H9 (cell line): ENCODE measurements at regions not wholly inside any gene's neighbourhood (a gene's known extent, or its start where the extent isn't known, plus 50 kb on each side); places are given as distances from the start of the nearest gene placed in this dataset.

Source experiments
- DNase-seq: peaks from one replicate; pipeline ENCODE4 v3.0.0-alpha.2; 2017
- H2AFZ ChIP-seq: one replicate; pipeline ENCODE4 v1.6.1; 2013; ENCODE audit warnings: mild to moderate bottlenecking, low read length, control low read depth, moderate library complexity
- H2AK5ac ChIP-seq: 2 replicates; pipeline ENCODE4 v1.6.1; 2013; ENCODE audit warnings: low read length, control low read depth, mixed read lengths; ENCODE audit not compliant: insufficient read length
- H2BK120ac ChIP-seq: one replicate; pipeline ENCODE4 v1.6.1; 2013; ENCODE audit warnings: low read depth, mild to moderate bottlenecking, low read length, control low read depth, inconsistent platforms; ENCODE audit not compliant: poor library complexity, severe bottlenecking
- H2BK12ac ChIP-seq: 2 replicates; pipeline ENCODE4 v1.6.1; 2013; ENCODE audit warnings: low read length, control low read depth, mixed read lengths, low read depth; ENCODE audit not compliant: insufficient read length
- H2BK15ac ChIP-seq: 2 replicates; pipeline ENCODE4 v1.6.1; 2013; ENCODE audit warnings: low read depth, low read length, control low read depth
- H2BK20ac ChIP-seq: one replicate; pipeline ENCODE4 v1.6.1; 2013; ENCODE audit warnings: low read depth, mild to moderate bottlenecking, low read length, control low read depth, inconsistent platforms; ENCODE audit not compliant: poor library complexity, severe bottlenecking
- H2BK5ac ChIP-seq: 2 replicates; pipeline ENCODE4 v1.6.1; 2013; ENCODE audit warnings: low read length, control low read depth, mixed read lengths; ENCODE audit not compliant: insufficient read length
- H3K14ac ChIP-seq: 2 replicates; pipeline ENCODE4 v1.6.1; 2013; ENCODE audit warnings: low read length, control low read depth; ENCODE audit not compliant: insufficient read depth
- H3K18ac ChIP-seq: 2 replicates; pipeline ENCODE4 v1.6.1; 2013; ENCODE audit warnings: low read depth, mild to moderate bottlenecking, mixed read lengths, low read length, control low read depth; ENCODE audit not compliant: insufficient read length
- H3K23ac ChIP-seq: 2 replicates; pipeline ENCODE4 v1.6.1; 2013; ENCODE audit warnings: low read length, control low read depth, mixed read lengths, low read depth; ENCODE audit not compliant: insufficient read length
- H3K23me2 ChIP-seq: 2 replicates; pipeline ENCODE4 v1.6.1; 2013; ENCODE audit warnings: low read depth, mild to moderate bottlenecking, mixed read lengths, low read length, control low read depth; ENCODE audit not compliant: insufficient read length, poor library complexity, severe bottlenecking
- H3K27ac ChIP-seq: 2 replicates; pipeline ENCODE4 v1.5.1; 2013; ENCODE audit warnings: low read length, control low read depth, mixed read lengths, low read depth; ENCODE audit not compliant: insufficient read length
- H3K27me3 ChIP-seq: 2 replicates; pipeline ENCODE4 v1.6.1; 2013; ENCODE audit warnings: low read length, control low read depth, inconsistent platforms; ENCODE audit not compliant: insufficient read depth
- H3K4ac ChIP-seq: 2 replicates; pipeline ENCODE4 v1.6.1; 2013; ENCODE audit warnings: low read depth, mild to moderate bottlenecking, control low read depth, inconsistent platforms, low read length, moderate library complexity
- H3K4me1 ChIP-seq: 2 replicates; pipeline ENCODE4 v1.6.1; 2013; ENCODE audit warnings: low read length, control low read depth, inconsistent platforms; ENCODE audit not compliant: insufficient read depth
- H3K4me2 ChIP-seq: 2 replicates; pipeline ENCODE4 v1.6.1; 2013; ENCODE audit warnings: low read length, control low read depth, mixed read lengths; ENCODE audit not compliant: insufficient read length, insufficient read depth
- H3K56ac ChIP-seq: 2 replicates; pipeline ENCODE4 v1.6.1; 2013; ENCODE audit warnings: low read depth, mild to moderate bottlenecking, mixed read lengths, low read length, control low read depth; ENCODE audit not compliant: insufficient read length
- H3K79me1 ChIP-seq: 2 replicates; pipeline ENCODE4 v1.6.1; 2013; ENCODE audit warnings: low read depth, mild to moderate bottlenecking, moderate library complexity, low read length, control low read depth, inconsistent platforms; ENCODE audit not compliant: insufficient read depth, poor library complexity, severe bottlenecking
- H3K79me2 ChIP-seq: 2 replicates; pipeline ENCODE4 v1.6.1; 2013; ENCODE audit warnings: low read length, control low read depth, inconsistent platforms; ENCODE audit not compliant: insufficient read depth
- H3K9ac ChIP-seq: 2 replicates; pipeline ENCODE4 v1.6.1; 2013; ENCODE audit warnings: low read length, control low read depth, mixed read lengths; ENCODE audit not compliant: insufficient read length; ENCODE audit errors: extremely low read depth
- H3K9me3 ChIP-seq: one replicate; pipeline ENCODE4 v1.6.1; 2013; ENCODE audit warnings: low read depth, low read length, inconsistent platforms; ENCODE audit not compliant: control insufficient read depth
- H3T11ph ChIP-seq: one replicate; pipeline ENCODE4 v1.6.1; 2013; ENCODE audit warnings: mild to moderate bottlenecking, low read length, control low read depth, inconsistent platforms
- H4K20me1 ChIP-seq: one replicate; pipeline ENCODE4 v1.6.1; 2013; ENCODE audit not compliant: control insufficient read depth, insufficient read length, insufficient read depth
- H4K5ac ChIP-seq: 2 replicates; pipeline ENCODE4 v1.6.1; 2013; ENCODE audit warnings: low read depth, mild to moderate bottlenecking, mixed read lengths, low read length, control low read depth; ENCODE audit not compliant: insufficient read length
- H4K8ac ChIP-seq: replicated peaks from 2 replicates; pipeline ENCODE4 v1.6.1; 2013; ENCODE audit warnings: low read length, control low read depth, mixed read lengths, low read depth; ENCODE audit not compliant: insufficient read length
- H4K91ac ChIP-seq: 2 replicates; pipeline ENCODE4 v1.6.1; 2013; ENCODE audit warnings: low read depth, mild to moderate bottlenecking, moderate library complexity, mixed read lengths, low read length, control low read depth; ENCODE audit not compliant: insufficient read length
- H3K27ac Mint-ChIP-seq, 3 experiments: 2 replicates in 2 of 3; 3 replicates in 1 of 3; pipeline ENCODE4 v1.8.0; 2020 to 2021; ENCODE audit warnings: mixed read lengths in 3 of 3, mild to moderate bottlenecking in 1 of 3, moderate library complexity in 1 of 3
- H3K27me3 Mint-ChIP-seq: 2 replicates; pipeline ENCODE4 v1.8.0; 2021; ENCODE audit warnings: low read depth, mild to moderate bottlenecking, moderate library complexity, mixed read lengths
- H3K36me3 Mint-ChIP-seq, 3 experiments: 2 replicates in 2 of 3; 3 replicates in 1 of 3; pipeline ENCODE4 v1.8.0; 2020 to 2021; ENCODE audit warnings: low read depth in 3 of 3, mixed read lengths in 3 of 3; ENCODE audit not compliant: insufficient read depth in 1 of 3
- H3K4me1 Mint-ChIP-seq, 2 experiments: 2 replicates each; pipeline ENCODE4 v1.8.0; 2020; ENCODE audit warnings: mixed read lengths in 2 of 2
- H3K4me3 Mint-ChIP-seq, 2 experiments: 2 replicates in 1 of 2; 3 replicates in 1 of 2; pipeline ENCODE4 v1.8.0; 2020 to 2021; ENCODE audit warnings: mild to moderate bottlenecking in 2 of 2, mixed read lengths in 2 of 2, moderate library complexity in 1 of 2
- H3K9me3 Mint-ChIP-seq, 2 experiments: 2 replicates in 1 of 2; 3 replicates in 1 of 2; pipeline ENCODE4 v1.8.0; 2020; ENCODE audit warnings: mild to moderate bottlenecking in 2 of 2, mixed read lengths in 2 of 2, moderate library complexity in 1 of 2
- CTCF ChIP-seq: fragments of 200-600 bp; sonication (generic); conservative IDR thresholded peaks from 3 replicates; pipeline ENCODE4 v1.8.0; 2021; ENCODE audit warnings: antibody characterized with exemption, mild to moderate bottlenecking
- WGBS: extraction: QIAGEN DNeasy Blood & Tissue Kit; methylation state at CpG from one replicate; pipeline ENCODE4 v1.1.7; 2013; ENCODE audit warnings: missing lambda C conversion rate, low lambda C conversion rate, mixed read lengths; ENCODE audit not compliant: insufficient read length; ENCODE audit errors: extremely low coverage; 5-methylcytosine and 5-hydroxymethylcytosine counted together

DNA sequence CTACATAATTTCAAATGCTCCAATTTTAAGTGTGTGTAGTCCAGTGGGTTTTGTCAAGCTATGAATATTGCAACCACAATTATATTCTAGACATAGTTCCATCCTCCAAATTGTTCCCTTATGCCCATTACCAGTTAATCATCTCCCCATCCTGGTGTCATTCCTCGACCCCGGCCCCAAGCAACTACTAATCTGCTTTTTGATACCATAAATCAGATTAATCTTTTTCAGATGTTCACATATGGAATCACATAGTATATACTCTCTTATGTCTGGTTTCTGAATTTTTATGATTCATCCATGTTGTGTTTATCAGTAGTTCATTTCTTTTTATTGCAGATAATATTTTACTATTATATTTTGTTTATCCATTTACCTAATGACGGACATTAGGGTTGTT is 148.4 kb upstream of the RORB start:
- H4K5ac ChIP-seq = no peak overlapping the region

More for the DNA sequence above, 148.4 kb upstream of the RORB start:
- no peak for DNase-seq
- Histone ChIP-seq H2BK5ac (no peak overlapping the region), H3K9me3 (no peaks in the 10 kb centered on the region), H3K4me1 (no peaks in the 10 kb centered on the region), H4K8ac (no peak overlapping the region), H2BK15ac (no peak overlapping the region), H3K23me2 (no peaks in the 10 kb centered on the region), H3K27ac (no peak overlapping the region), H3K79me1 (no peaks in the 10 kb centered on the region), H3K4ac (no peak overlapping the region), H2BK120ac (no peak overlapping the region), H3K18ac (no peak overlapping the region), H3K56ac (no peak overlapping the region), H2BK20ac (no peak overlapping the region), H3K14ac (no peak overlapping the region), H3K27me3 (no peaks in the 10 kb centered on the region), H2AFZ (no peak overlapping the region), H3K4me2 (no peak overlapping the region), H4K91ac (no peak overlapping the region), H2AK5ac (no peak overlapping the region), H2BK12ac (no peak overlapping the region), H3T11ph (no peak overlapping the region), H3K79me2 (no peaks in the 10 kb centered on the region), H3K23ac (no peak overlapping the region), H4K20me1 (no peaks in the 10 kb centered on the region), H3K9ac (no peak overlapping the region)
- TF ChIP-seq CTCF = no peak
- Mint-ChIP-seq H3K4me1 (no peaks in the 10 kb centered on the region), H3K4me3 (no peak overlapping the region), H3K27ac (no peak overlapping the region), H3K9me3 (no peaks in the 10 kb centered on the region), H3K27me3 (no peaks in the 10 kb centered on the region), H3K36me3 (0 out of 7 replicates have a peak, but pooled peaks cover 0 to 4% (median 0%) of the 10 kb centered on the region in 3 experiments)
- no CpG with 5 or more reads among the region's 3 CpGs for WGBS
